ENCODE measurements at regions not wholly inside any gene's neighbourhood (a gene's known extent, or its start where the extent isn't known, plus 50 kb on each side); places are given as distances from the start of the nearest gene placed in this dataset.

- peak; percentile 91 for DNase-seq (ENCODE audit: low spot score)
Observed at GRCh38 chr10:4663162-4663992, 162.6 kb upstream of the AKR1E2 start.

GRCh38 chr10:4662576-4663161 is 163.3 kb upstream of the AKR1E2 start:
- no peak for DNase-seq (ENCODE audit: low spot score)

GRCh38 chr10:4661511-4662255 is 164.3 kb upstream of the AKR1E2 start:
- DNase-seq (ENCODE audit: low spot score) = peak; percentile 45

- DNase-seq (ENCODE audit: low spot score) = no peak
Observed at GRCh38 chr10:4658777-4659176, 167.2 kb upstream of the AKR1E2 start.

- DNase-seq (ENCODE audit: low spot score) = peak; percentile 55
Observed at GRCh38 chr10:4656576-4657194, 169.3 kb upstream of the AKR1E2 start.

DNA sequence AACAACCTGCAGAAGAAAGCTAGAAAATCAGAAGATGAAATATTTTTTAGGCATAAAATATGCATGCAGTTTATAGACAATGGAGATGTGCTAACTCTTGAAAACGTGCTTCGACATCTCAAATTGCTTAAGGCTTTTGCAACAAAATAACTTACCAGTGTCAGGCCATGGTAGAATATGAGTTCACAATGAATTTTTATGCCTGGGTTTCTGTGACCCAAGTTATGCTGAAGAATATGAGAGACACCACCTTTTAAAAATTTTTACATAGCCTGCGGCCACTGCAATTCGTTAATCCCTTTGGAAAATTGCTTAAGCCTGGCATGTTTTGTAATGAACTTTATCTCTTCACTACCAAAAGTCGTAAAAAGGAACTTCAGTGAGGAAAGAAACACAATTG is 170.1 kb upstream of the AKR1E2 start:
- no peak for DNase-seq (ENCODE audit: low spot score)

DNA sequence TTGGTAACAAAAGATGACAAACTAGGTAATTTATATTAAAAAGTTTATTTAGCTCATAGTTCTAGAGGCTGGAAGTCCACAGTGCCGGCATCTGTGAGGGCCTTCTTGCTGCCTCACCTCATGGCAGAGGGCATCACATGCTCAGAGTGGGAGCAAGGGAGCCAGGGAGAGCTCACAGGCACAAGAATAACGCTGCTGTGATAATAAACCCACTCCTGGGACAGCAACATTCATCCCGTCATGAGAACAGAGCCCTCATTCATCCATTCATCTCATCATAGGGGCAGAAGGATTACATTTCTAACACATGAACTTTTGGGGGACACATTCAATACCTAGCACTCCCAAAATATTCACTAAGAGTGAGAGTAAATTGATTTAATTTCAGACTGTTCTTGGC is 170.6 kb upstream of the AKR1E2 start:
- DNase-seq (ENCODE audit: low spot score) = no peak

DNA sequence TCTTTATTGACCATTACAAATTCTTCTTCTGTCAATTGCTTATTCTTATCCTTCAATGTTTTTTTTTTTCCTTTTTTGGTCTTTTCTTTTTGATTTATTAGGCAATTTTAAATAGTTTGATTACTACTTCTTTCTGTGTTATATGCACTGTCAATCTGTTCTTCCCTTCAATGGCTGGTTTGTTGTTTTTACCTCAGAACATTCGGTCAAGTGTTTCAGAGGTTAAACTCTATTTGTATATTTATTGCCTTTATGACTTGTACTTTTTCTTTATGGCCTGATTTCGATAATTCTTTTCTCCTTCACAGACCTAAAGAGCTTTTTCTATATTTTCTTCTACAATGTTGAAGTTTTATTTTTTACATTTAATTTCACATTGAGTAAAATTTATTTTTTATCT is 171.5 kb upstream of the AKR1E2 start:
- DNase-seq (ENCODE audit: low spot score) = no peak

DNA sequence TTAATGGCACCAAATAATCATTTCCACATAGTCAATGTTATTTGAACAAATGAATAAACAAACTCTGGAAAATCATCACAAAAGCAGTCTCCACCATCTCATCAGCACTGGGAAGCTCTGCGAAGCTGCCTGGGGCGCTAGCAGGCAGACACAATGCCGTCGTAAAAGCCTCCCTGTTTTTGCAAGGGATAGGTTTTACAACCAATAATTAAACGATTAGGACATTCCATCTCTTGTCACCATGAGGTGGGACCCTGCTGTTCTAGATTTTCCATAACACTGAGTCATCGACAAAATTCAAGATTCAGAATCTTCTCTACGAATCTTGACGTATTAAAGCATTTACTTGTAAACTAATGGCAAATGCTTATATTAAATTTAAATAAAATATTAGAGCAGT is 172.8 kb upstream of the AKR1E2 start:
- no peak for DNase-seq (ENCODE audit: low spot score)

- no peak for DNase-seq (ENCODE audit: low spot score)
Observed at GRCh38 chr10:4652111-4653010, 173.6 kb upstream of the AKR1E2 start.

DNA sequence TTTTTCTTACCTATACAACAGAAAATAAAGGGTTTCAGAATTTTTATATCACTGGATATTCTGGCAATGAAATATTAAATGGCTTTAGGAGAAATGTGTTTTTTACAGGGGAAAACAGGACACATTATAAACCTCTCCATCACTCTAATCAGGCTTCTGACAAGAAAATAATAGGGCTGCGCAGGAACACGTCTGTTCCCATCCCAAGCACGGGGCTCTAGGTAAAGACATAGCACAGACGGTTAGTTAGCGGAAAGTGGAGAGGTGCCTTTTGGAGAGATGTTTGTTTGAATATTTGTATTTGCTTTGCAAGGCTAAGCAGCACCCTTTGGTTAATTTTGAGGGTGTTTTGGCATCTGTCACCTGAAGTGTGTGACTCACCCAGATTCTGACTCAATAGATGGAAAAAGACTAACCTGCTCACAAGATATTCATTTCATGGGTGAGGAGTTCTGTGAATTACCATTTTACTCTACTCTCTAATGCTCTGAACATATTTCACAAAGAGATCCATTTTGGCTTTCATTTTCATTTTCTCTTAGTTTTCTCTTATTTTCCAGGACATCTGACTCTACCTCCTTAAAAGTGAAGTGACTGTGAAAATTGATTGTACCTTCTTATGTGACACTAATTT is 174.5 kb upstream of the AKR1E2 start:
- DNase-seq (ENCODE audit: low spot score) = no peak

DNA sequence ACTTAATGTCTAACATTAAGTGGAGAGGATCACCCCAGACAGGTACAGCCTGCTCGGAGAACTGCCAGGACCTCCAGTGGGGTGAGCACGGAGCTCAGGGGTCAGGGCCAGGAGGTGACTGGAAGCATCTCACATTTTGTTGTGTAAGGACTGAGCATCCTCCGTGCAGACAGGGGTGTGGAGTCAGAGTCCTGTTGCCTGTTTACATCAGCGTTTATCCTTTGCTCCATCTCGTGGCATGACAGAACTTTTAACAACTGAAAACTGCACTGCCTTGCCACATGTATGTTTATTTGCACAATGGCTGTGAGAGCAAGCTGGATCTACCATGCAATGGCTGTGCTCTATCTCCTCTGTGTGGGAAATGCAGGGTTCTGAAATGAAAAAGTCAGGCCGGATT is 175.4 kb upstream of the AKR1E2 start:
- no peak for DNase-seq (ENCODE audit: low spot score)

DNA sequence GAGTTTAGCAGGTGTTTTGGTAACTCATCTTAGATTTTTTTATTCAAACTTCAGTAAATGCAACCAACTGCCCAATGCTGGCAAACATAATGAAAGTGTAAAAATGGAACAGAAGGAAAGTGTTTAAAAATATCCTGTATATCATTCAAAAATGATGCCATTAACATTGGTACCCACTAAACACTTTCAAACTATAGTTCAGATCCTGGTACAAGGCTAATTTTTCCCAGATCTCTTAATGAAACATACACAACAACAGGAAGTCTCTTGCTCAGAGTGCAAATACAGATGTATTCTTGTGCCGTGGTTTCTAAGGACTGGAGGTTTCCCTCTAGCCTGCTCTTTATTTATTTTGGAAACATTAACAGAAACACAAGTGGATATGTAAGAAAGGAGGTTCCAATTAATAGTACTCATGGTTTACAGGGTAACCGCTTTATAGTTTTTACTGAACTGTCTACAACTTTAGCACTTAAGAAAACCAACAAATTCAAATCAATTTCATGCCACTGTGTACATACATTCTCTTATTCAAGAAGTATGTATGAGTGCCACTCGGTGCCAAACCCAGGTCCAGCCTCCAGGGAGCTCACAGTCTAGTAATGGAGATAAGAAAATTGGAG is 176.0 kb upstream of the AKR1E2 start:
- no peak for DNase-seq (ENCODE audit: low spot score)

- no peak for DNase-seq (ENCODE audit: low spot score)
Observed at GRCh38 chr10:4649471-4649870, 176.5 kb upstream of the AKR1E2 start.

DNA sequence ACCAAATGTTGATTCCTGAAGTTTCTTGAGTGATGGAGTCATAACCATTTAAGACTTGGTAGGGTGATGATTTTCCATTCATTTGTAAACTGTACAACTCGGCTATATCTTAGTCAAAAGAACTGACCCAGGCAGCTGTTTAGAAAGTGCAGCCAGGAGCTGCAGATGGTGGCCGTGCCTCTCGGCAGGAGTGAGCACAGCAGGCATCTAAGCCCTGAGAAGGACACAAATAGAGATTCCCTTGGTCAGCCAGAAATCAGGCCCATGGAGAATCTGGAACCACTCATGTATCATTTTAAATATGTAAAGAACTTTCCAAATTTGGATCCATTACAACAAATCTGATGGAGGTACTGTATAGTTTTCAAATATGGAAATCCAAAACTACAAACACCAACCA is 177.0 kb upstream of the AKR1E2 start:
- no peak for DNase-seq (ENCODE audit: low spot score)

GRCh38 chr10:4647109-4647785 is 178.8 kb upstream of the AKR1E2 start:
- DNase-seq (ENCODE audit: low spot score) = no peak

- no peak for DNase-seq (ENCODE audit: low spot score)
Observed at GRCh38 chr10:4646547-4646946, 179.5 kb upstream of the AKR1E2 start.

GRCh38 chr10:4645836-4646235 is 180.2 kb upstream of the AKR1E2 start:
- no peak for DNase-seq (ENCODE audit: low spot score)

- DNase-seq (ENCODE audit: low spot score) = no peak
Observed at GRCh38 chr10:4643471-4643870, 182.5 kb upstream of the AKR1E2 start.

DNA sequence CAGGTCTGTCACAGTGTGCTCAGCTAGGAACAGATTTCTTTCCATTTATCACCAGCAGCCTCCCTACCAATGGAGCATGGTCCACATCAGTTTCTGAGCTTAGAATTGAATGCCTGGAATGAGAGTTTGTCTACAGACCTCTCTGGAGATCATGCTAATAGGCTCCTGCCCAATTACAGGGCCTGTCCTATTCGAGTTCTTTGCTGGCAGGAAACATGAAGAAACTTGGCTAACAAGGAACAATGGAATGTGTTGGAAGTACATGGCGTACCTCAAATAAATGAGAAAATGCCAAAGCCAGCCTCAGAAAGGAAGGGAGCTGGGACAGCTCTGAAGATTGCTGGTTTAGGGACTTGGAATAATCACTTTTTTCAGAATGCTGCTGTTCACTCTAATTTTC is 186.0 kb upstream of the AKR1E2 start:
- DNase-seq (ENCODE audit: low spot score) = no peak
